K562 (cell line): ENCODE measurements at regions not wholly inside any gene's neighbourhood (a gene's known extent, or its start where the extent isn't known, plus 50 kb on each side); places are given as distances from the start of the nearest gene placed in this dataset.

ENCODE experiments used
- ARNT ChIP-seq, 2 experiments: fragments of 450-650 bp; IDR thresholded peaks; 2 replicates each; pipeline ENCODE4 v1.6.1; 2016; ENCODE audit warnings: mild to moderate bottlenecking in 1 of 2
- ATF7 ChIP-seq: fragments of 450-650 bp; IDR thresholded peaks from 2 replicates; pipeline ENCODE4 v1.7.1; 2014; ENCODE audit warnings: mild to moderate bottlenecking, moderate library complexity
- E2F3 ChIP-seq: fragments of 250-450 bp; sonication (Bioruptor Pico); IDR thresholded peaks from 2 replicates; pipeline ENCODE4 v1.4.0; 2020; ENCODE audit warnings: mild to moderate bottlenecking
- E2F5 ChIP-seq: sonication (generic); formaldehyde crosslinking; IDR thresholded peaks from 2 replicates; pipeline ENCODE4 v1.8.0; 2022; ENCODE audit warnings: mild to moderate bottlenecking, missing genetic modification reagents
- ELF4 ChIP-seq: fragments of 450-650 bp; formaldehyde crosslinking; IDR thresholded peaks from 2 replicates; pipeline ENCODE4 v1.4.0; 2022; ENCODE audit warnings: missing genetic modification characterization
- FOXJ3 ChIP-seq: sonication (generic); formaldehyde crosslinking; IDR thresholded peaks from 2 replicates; pipeline ENCODE4 v1.4.0; 2020; ENCODE audit warnings: mild to moderate bottlenecking, missing genetic modification reagents
- HBP1 ChIP-seq: fragments of 450-650 bp; formaldehyde crosslinking; IDR thresholded peaks from 2 replicates; pipeline ENCODE4 v1.4.0; 2022; ENCODE audit warnings: missing genetic modification characterization
- IRF2 ChIP-seq: sonication (generic); formaldehyde crosslinking; IDR thresholded peaks from 2 replicates; pipeline ENCODE4 v1.8.1; 2022; ENCODE audit warnings: mild to moderate bottlenecking, missing genetic modification reagents
- MXI1 ChIP-seq: IDR thresholded peaks from 2 replicates; pipeline ENCODE4 v1.6.1; 2011; ENCODE audit warnings: low read depth, mild to moderate bottlenecking, improper control_type of control experiment, low read length
- POLR2A ChIP-seq: fragments of 450-650 bp; conservative IDR thresholded peaks from 2 replicates; pipeline ENCODE4 v1.6.1; 2016
- PPARD ChIP-seq: fragments of 250-450 bp; sonication (Bioruptor Pico); IDR thresholded peaks from 2 replicates; pipeline ENCODE4 v1.8.0; 2022; ENCODE audit warnings: inconsistent platforms, mild to moderate bottlenecking, moderate library complexity
- PTRF ChIP-seq: fragments of 450-650 bp; IDR thresholded peaks from 2 replicates; pipeline ENCODE4 v1.6.1; 2016; ENCODE audit warnings: mild to moderate bottlenecking, missing genetic modification characterization, missing compliant biosample characterization
- STAT5B ChIP-seq: fragments of 250-450 bp; sonication (Bioruptor Pico); IDR thresholded peaks from 2 replicates; pipeline ENCODE4 v1.8.0; 2021; ENCODE audit warnings: mild to moderate bottlenecking, inconsistent platforms
- TCF7 ChIP-seq: sonication (generic); IDR thresholded peaks from 2 replicates; pipeline ENCODE4 v1.6.1; 2016; ENCODE audit warnings: antibody characterized with exemption, borderline replicate concordance
- ZBTB49 ChIP-seq: sonication (generic); formaldehyde crosslinking; IDR thresholded peaks from 2 replicates; pipeline ENCODE4 v1.8.0; 2022; ENCODE audit warnings: missing genetic modification reagents, mild to moderate bottlenecking, borderline replicate concordance
- ZFP1 ChIP-seq: fragments of 450-650 bp; formaldehyde crosslinking; IDR thresholded peaks from 2 replicates; pipeline ENCODE4 v1.4.0; 2020; ENCODE audit warnings: mild to moderate bottlenecking, mixed read lengths
- ZNF23 ChIP-seq: fragments of 250-450 bp; sonication (Bioruptor Pico); IDR thresholded peaks from 2 replicates; pipeline ENCODE4 v1.4.0; 2020; ENCODE audit warnings: mild to moderate bottlenecking
- ZNF354B ChIP-seq: fragments of 250-450 bp; sonication (Bioruptor Pico); IDR thresholded peaks from 2 replicates; pipeline ENCODE4 v1.4.0; 2020
- ZNF41 ChIP-seq: fragments of 250-450 bp; sonication (Bioruptor Pico); conservative IDR thresholded peaks from 2 replicates; pipeline ENCODE4 v1.4.0; 2020; ENCODE audit warnings: mild to moderate bottlenecking
- ZNF592 ChIP-seq: fragments of 450-650 bp; IDR thresholded peaks from 2 replicates; pipeline ENCODE4 v1.6.1; 2017; ENCODE audit warnings: antibody characterized with exemption, mild to moderate bottlenecking

- TF ChIP-seq ELF4, result peak; percentile 79; the same call in 1 of the 2 replicates
- no peak for TF ChIP-seq ZBTB49
- TF ChIP-seq STAT5B (CRISPR knock-in tag), result no peak
- TF ChIP-seq E2F3, result peak; percentile 95
- TF ChIP-seq E2F5, result 0 out of 2 replicates have a peak, but pooled peaks have one; percentile 56
- TF ChIP-seq ZNF41 (CRISPR knock-in tag), result no peak
- 0 out of 2 replicates have a peak, but pooled peaks have one; percentile 41 for TF ChIP-seq PTRF (tag)
- TF ChIP-seq ZFP1 (CRISPR knock-in tag), result no peak
- no peak for TF ChIP-seq ZNF354B (CRISPR knock-in tag)
- peak; percentile 77 for TF ChIP-seq POLR2A
- TF ChIP-seq PPARD, result no peak
- 0 out of 2 replicates have a peak, but pooled peaks have one; percentile 19 for TF ChIP-seq ZNF23 (CRISPR knock-in tag)
- peak; percentile 96 for TF ChIP-seq ZNF592
- no peak for TF ChIP-seq IRF2
- TF ChIP-seq HBP1, result 0 out of 2 replicates have a peak, but pooled peaks have one; percentile 82
- TF ChIP-seq ATF7, result peak; percentile 17
- peak in 1 of 2 experiments; percentile 82; a peak in 1 of 4 replicates for TF ChIP-seq ARNT (IDR thresholded peaks at IDR 0.05)
- no peak for TF ChIP-seq FOXJ3 (CRISPR knock-in tag)
- TF ChIP-seq MXI1, result no peak
- TF ChIP-seq TCF7, result 0 out of 2 replicates have a peak, but pooled peaks have one; percentile 43
Observed at GRCh38 chr6:158868890-158869825, 50.0 kb upstream of the EZR start (continued).
